HFFc6 (cell line): ENCODE measurements at regions not wholly inside any gene's neighbourhood (a gene's known extent, or its start where the extent isn't known, plus 50 kb on each side); places are given as distances from the start of the nearest gene placed in this dataset.

Source experiments
- DNase-seq: peaks from one replicate; pipeline ENCODE4 v3.0.0-alpha.2; 2018
- H3K27ac Mint-ChIP-seq: 2 replicates; pipeline ENCODE4 v1.8.0; 2020; ENCODE audit warnings: mild to moderate bottlenecking, mixed read lengths
- H3K27me3 Mint-ChIP-seq: 2 replicates; pipeline ENCODE4 v1.8.0; 2021; ENCODE audit warnings: mild to moderate bottlenecking, moderate library complexity, mixed read lengths; ENCODE audit not compliant: insufficient read depth
- H3K36me3 Mint-ChIP-seq: 2 replicates; pipeline ENCODE4 v1.8.0; 2021; ENCODE audit warnings: low read depth, mixed read lengths
- H3K4me1 Mint-ChIP-seq: 2 replicates; pipeline ENCODE4 v1.8.0; 2020; ENCODE audit warnings: low read depth, mixed read lengths
- H3K4me3 Mint-ChIP-seq: 2 replicates; pipeline ENCODE4 v1.8.0; 2020; ENCODE audit warnings: mild to moderate bottlenecking, moderate library complexity, mixed read lengths
- H3K9me3 Mint-ChIP-seq: 2 replicates; pipeline ENCODE4 v1.8.0; 2020; ENCODE audit warnings: mild to moderate bottlenecking, mixed read lengths
- TF ChIP-seq, protein P1 (sequence below): fragments of 200-600 bp; sonication (generic); IDR thresholded peaks from 2 replicates; pipeline ENCODE4 v1.5.0; 2021; ENCODE audit warnings: antibody characterized with exemption, mild to moderate bottlenecking

DNA sequence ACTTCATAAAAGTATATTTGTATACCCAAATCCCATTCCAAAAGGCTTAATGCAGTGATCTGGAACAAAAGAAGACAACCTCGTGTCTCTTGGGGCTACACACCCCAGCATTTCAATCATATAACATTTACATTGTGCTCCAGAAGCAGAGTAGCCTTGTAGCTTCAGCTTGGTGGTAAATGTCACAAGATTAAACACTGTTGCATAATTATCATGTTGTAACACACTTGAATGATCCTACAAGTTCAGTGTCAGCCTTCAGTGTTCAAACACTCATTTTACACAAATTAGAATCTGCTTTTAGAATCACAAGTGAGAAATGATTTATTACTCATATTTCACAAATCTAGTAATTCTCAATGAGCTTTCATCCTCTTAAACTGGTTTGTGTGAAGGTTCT lies 122.6 kb downstream of the CNTN3 start:
- Mint-ChIP-seq H3K4me3 (no peak overlapping the region), H3K27ac (no peak overlapping the region), H3K9me3 (no peaks in the 10 kb centered on the region), H3K27me3 (peaks cover 2% of the 10 kb centered on the region; the same call in 1 of the 2 replicates), H3K4me1 (peaks cover 18% of the 10 kb centered on the region), H3K36me3 (peaks cover 4% of the 10 kb centered on the region; the same call in 1 of the 2 replicates)
- TF ChIP-seq, protein P1, sequence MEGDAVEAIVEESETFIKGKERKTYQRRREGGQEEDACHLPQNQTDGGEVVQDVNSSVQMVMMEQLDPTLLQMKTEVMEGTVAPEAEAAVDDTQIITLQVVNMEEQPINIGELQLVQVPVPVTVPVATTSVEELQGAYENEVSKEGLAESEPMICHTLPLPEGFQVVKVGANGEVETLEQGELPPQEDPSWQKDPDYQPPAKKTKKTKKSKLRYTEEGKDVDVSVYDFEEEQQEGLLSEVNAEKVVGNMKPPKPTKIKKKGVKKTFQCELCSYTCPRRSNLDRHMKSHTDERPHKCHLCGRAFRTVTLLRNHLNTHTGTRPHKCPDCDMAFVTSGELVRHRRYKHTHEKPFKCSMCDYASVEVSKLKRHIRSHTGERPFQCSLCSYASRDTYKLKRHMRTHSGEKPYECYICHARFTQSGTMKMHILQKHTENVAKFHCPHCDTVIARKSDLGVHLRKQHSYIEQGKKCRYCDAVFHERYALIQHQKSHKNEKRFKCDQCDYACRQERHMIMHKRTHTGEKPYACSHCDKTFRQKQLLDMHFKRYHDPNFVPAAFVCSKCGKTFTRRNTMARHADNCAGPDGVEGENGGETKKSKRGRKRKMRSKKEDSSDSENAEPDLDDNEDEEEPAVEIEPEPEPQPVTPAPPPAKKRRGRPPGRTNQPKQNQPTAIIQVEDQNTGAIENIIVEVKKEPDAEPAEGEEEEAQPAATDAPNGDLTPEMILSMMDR = no peak
- DNase-seq = no peak

DNA sequence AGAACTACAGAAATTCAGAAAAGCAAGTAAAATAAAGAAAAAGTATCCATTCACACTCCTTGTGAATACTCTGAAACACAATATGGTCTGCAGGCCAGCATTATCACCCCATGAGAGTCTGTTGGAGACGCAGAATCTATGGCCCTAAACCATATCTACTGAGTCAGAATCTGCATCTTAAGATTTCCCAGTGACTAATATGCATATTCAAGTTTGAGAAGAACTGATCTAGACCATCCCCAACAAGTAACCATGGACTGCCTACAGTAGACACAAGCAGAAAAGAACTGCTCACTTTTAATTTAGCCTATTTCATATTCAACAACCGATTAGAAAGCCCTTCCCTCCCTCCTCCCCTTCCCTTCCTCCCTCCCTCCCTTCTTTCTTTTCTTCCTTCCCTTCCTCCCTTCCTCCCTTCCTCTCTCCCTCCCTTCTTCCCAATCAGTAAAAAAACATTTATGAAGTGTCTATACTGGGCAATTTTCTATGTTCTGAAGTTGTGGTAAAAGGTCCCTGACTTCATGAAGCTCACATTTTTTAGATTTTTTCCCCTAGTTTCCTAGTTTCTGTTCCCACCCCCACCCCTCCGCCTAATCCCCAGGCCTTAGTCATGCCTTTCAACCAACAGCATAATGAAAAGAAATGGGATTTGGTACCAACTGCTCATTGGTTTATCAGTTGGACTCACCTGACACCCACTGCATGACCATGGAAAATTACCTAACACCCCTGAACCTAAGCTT lies 125.2 kb downstream of the CNTN3 start:
- DNase-seq = peak; percentile 4
- peak overlapping the region; percentile 68 for H3K27ac Mint-ChIP-seq

DNA sequence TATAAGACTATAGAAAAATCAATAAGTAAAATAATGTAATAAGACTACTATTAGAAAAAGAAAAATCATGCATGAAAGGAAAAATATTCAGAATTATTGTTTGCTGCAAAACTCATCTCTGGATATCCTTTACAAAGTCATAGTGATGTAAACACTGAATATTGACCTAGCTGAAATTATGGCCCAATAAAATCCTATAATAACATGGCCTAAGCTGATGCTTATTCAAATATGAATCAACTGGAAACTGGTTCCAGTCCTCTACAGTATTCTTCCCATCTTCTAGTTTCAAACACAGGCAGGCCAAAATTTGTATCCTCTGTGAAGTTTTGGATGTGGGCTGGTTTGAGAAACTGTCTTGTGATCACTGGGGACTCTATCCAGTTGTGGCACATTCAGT lies 134.5 kb downstream of the CNTN3 start:
- H3K4me1 Mint-ChIP-seq = peaks cover 10% of the 10 kb centered on the region; the same call in 1 of the 2 replicates
- no peaks in the 10 kb centered on the region; the same call in 1 of the 2 replicates for H3K27me3 Mint-ChIP-seq
- H3K36me3 Mint-ChIP-seq = peaks cover 11% of the 10 kb centered on the region
- DNase-seq = no peak
- TF ChIP-seq, protein P1 = no peak
- H3K4me3 Mint-ChIP-seq = no peak overlapping the region
- H3K27ac Mint-ChIP-seq = no peak overlapping the region
- no peaks in the 10 kb centered on the region for H3K9me3 Mint-ChIP-seq

More for the DNA sequence above, 125.2 kb downstream of the CNTN3 start:
- Mint-ChIP-seq H3K4me1 (peaks cover 18% of the 10 kb centered on the region), H3K9me3 (no peaks in the 10 kb centered on the region), H3K27me3 (peaks cover 2% of the 10 kb centered on the region; the same call in 1 of the 2 replicates), H3K4me3 (no peak overlapping the region), H3K36me3 (peaks cover 18% of the 10 kb centered on the region)
- TF ChIP-seq, protein P1 = no peak

DNA sequence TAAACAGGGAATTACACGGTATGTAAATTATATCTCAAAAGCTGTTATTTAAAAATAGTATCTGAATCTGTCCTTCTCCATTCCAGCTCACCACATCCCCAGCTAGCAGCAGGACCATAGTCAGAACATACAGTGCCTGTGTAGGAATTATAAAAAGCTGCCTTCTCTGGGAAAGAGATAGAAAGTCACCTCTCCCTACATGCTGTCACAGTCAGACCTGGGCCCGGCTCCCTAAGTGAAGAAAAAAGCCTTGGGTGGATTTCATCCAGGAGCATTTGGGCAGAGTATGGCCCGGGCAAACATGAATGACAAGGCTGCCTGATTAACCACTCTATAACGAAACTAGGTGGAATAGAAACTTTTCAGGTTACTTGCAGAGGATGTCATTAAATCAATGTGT lies 144.1 kb downstream of the CNTN3 start:
- Mint-ChIP-seq H3K9me3 (no peaks in the 10 kb centered on the region), H3K27me3 (no peaks in the 10 kb centered on the region; the same call in 1 of the 2 replicates), H3K4me3 (no peak overlapping the region), H3K27ac (no peak overlapping the region), H3K4me1 (peaks cover 60% of the 10 kb centered on the region), H3K36me3 (peaks cover 5% of the 10 kb centered on the region)
- no peak for DNase-seq
- TF ChIP-seq, protein P1 = no peak

DNA sequence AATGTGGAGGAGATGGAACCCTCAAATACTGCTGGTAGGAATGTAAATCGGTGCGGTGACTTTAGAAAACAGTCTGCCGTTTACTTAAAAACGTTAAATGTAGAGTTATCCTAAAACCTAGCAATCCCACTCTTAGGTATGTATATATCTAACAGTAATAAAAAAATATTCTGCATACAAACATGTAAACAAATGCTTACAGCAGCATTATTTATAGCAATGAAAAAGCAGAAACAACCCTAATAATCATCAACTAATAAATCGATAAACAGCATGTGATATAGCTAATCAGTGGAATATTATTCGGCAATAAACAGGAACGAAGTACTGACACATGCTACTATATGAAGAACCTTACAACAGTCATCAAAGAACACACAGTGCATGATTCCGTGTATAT lies 144.7 kb downstream of the CNTN3 start:
- H3K27ac Mint-ChIP-seq = peak overlapping the region; percentile 52
- no peaks in the 10 kb centered on the region; the same call in 1 of the 2 replicates for H3K27me3 Mint-ChIP-seq
- H3K4me1 Mint-ChIP-seq = peaks cover 66% of the 10 kb centered on the region
- H3K36me3 Mint-ChIP-seq = peaks cover 1% of the 10 kb centered on the region
- no peak overlapping the region for H3K4me3 Mint-ChIP-seq
- DNase-seq = no peak
- no peaks in the 10 kb centered on the region for H3K9me3 Mint-ChIP-seq
- TF ChIP-seq, protein P1 = no peak
